Panc1 (cell line): ENCODE measurements at regions not wholly inside any gene's neighbourhood (a gene's known extent, or its start where the extent isn't known, plus 50 kb on each side); places are given as distances from the start of the nearest gene placed in this dataset.

ENCODE experiments used
- ATAC-seq: fragments of 200-7000 bp; cut with Tn5 transposase; 2 replicates; pipeline ENCODE4 v1.9.1; 2020; ENCODE audit warnings: mild to moderate bottlenecking, moderate library complexity
- BruUV-seq: library from RNA; stranded (reverse); fragments of 400-500 nt; replicated peaks from 2 replicates; lab custom pipeline; 2021; lab: Mats Ljungman, UMichigan
- CTCF ChIA-PET: fragments of 300-600 bp; sonication (Branson Sonifier 250); formaldehyde crosslinking; loops from one replicate; lab custom pipeline; 2022; ENCODE audit warnings: antibody characterized with exemption; lab: Charles Lee
- POLR2A ChIA-PET: fragments of 300-600 bp; sonication (Branson Sonifier 250); formaldehyde crosslinking; loops from one replicate; lab custom pipeline; 2022; ENCODE audit warnings: antibody characterized with exemption; lab: Charles Lee
- DNase-seq: peaks from one replicate; pipeline ENCODE4 v3.0.0-alpha.2; 2010; ENCODE audit warnings: low read depth, low spot score
- H3K27ac ChIP-seq: 2 replicates; pipeline ENCODE4 v1.5.1; 2011; ENCODE audit warnings: mild to moderate bottlenecking, low read length, inconsistent platforms
- H3K27me3 ChIP-seq: fragments of 200-500 bp; sonication (Bioruptor generic); 2 replicates; pipeline ENCODE4 v1.6.0; 2014; ENCODE audit warnings: low read length, inconsistent platforms; ENCODE audit not compliant: control insufficient read depth, insufficient read depth
- H3K36me3 ChIP-seq: fragments of 200-500 bp; sonication (Bioruptor generic); 2 replicates; pipeline ENCODE4 v1.5.1; 2014; ENCODE audit warnings: inconsistent platforms, mild to moderate bottlenecking, low read length, moderate library complexity; ENCODE audit not compliant: control insufficient read depth, insufficient read depth
- H3K4me1 ChIP-seq: 2 replicates; pipeline ENCODE4 v1.5.1; 2011; ENCODE audit warnings: inconsistent platforms, mild to moderate bottlenecking, low read length, moderate library complexity; ENCODE audit not compliant: control insufficient read depth, insufficient read depth
- H3K4me3 ChIP-seq, 2 experiments: 2 replicates each; pipeline ENCODE4 v1.5.1; 2011 to 2012; ENCODE audit warnings: low read depth in 2 of 2, low read length in 2 of 2, mild to moderate bottlenecking in 2 of 2, inconsistent platforms in 1 of 2, moderate library complexity in 1 of 2
- H3K9me3 ChIP-seq: fragments of 200-500 bp; sonication (Bioruptor generic); 2 replicates; pipeline ENCODE4 v1.5.1; 2014; ENCODE audit warnings: low read depth, mild to moderate bottlenecking, inconsistent platforms, low read length, moderate library complexity; ENCODE audit not compliant: control insufficient read depth, insufficient read depth
- POLR2AphosphoS5 ChIP-seq: IDR thresholded peaks from 2 replicates; pipeline ENCODE4 v1.6.1; 2012; ENCODE audit warnings: mild to moderate bottlenecking, low read depth, low read length, moderate library complexity
- SIN3A ChIP-seq: IDR thresholded peaks from 2 replicates; pipeline ENCODE4 v1.6.1; 2012; ENCODE audit warnings: low read depth, mild to moderate bottlenecking, low read length, moderate library complexity, borderline replicate concordance; ENCODE audit not compliant: insufficient read depth
- TCF7L2 ChIP-seq: IDR thresholded peaks from 2 replicates; pipeline ENCODE4 v1.6.1; 2011; ENCODE audit warnings: mild to moderate bottlenecking, low read depth, low read length, inconsistent platforms
- in situ Hi-C: cut with HindIII; loops from 2 replicates; pipeline ENCODE4 v1.10.0; 2016; ENCODE audit warnings: low sequenced_read_pairs, low pct_unique_long_range_greater_than_20kb
- intact Hi-C: fragments of 100-400 bp; cut with micrococcal nuclease; formaldehyde crosslinking; loops from one replicate; pipeline ENCODE4 v1.10.0; 2022; ENCODE audit not compliant: unreplicated experiment
- TF ChIP-seq, protein P1 (sequence below): fragments of 450-650 bp; IDR thresholded peaks from 2 replicates; pipeline ENCODE4 v1.5.1; 2017; ENCODE audit warnings: mild to moderate bottlenecking
- TF ChIP-seq, protein P2 (sequence below), 2 experiments: IDR thresholded peaks; 2 replicates each; pipeline ENCODE4 v1.6.1; 2011 to 2012; ENCODE audit warnings: low read depth in 2 of 2, control low read depth in 1 of 2, low read length in 1 of 2, mild to moderate bottlenecking in 1 of 2, moderate library complexity in 1 of 2; ENCODE audit not compliant: insufficient read depth in 1 of 2

DNA sequence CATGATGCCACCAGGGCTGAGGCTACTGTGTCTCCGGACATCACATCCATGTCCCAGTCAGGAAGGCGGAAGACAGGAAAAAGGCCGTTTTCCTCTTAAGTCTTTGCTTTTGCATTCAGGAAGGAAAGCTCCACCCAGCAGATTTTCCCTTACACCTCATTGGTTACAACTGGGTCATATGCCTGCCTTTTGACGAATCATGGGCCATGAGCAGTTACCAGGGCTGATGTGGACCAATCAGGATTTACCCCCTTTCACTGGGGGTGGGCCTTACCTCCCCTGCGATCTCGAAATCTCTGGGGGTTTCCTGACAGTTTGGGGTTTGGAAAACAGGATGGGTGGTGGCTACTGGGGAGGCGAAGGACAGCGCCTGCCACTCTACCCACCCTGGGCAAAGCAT is 52.5 kb upstream of the GRPEL1 start:
- in situ Hi-C loops (no loop called here), intact Hi-C loops (no loop called here)
- no peak overlapping the region for H3K27ac ChIP-seq
- no peaks in the 10 kb centered on the region for H3K36me3 ChIP-seq
- ChIA-PET POLR2A (no interaction called here), CTCF (no interaction called here)
- H3K9me3 ChIP-seq, result no peaks in the 10 kb centered on the region
- BruUV-seq, result no TSS peak
- TF ChIP-seq TCF7L2 (no peak), POLR2AphosphoS5 (no peak), SIN3A (no peak)
- TF ChIP-seq, protein P1, sequence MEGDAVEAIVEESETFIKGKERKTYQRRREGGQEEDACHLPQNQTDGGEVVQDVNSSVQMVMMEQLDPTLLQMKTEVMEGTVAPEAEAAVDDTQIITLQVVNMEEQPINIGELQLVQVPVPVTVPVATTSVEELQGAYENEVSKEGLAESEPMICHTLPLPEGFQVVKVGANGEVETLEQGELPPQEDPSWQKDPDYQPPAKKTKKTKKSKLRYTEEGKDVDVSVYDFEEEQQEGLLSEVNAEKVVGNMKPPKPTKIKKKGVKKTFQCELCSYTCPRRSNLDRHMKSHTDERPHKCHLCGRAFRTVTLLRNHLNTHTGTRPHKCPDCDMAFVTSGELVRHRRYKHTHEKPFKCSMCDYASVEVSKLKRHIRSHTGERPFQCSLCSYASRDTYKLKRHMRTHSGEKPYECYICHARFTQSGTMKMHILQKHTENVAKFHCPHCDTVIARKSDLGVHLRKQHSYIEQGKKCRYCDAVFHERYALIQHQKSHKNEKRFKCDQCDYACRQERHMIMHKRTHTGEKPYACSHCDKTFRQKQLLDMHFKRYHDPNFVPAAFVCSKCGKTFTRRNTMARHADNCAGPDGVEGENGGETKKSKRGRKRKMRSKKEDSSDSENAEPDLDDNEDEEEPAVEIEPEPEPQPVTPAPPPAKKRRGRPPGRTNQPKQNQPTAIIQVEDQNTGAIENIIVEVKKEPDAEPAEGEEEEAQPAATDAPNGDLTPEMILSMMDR, result no peak
- TF ChIP-seq, protein P2, sequence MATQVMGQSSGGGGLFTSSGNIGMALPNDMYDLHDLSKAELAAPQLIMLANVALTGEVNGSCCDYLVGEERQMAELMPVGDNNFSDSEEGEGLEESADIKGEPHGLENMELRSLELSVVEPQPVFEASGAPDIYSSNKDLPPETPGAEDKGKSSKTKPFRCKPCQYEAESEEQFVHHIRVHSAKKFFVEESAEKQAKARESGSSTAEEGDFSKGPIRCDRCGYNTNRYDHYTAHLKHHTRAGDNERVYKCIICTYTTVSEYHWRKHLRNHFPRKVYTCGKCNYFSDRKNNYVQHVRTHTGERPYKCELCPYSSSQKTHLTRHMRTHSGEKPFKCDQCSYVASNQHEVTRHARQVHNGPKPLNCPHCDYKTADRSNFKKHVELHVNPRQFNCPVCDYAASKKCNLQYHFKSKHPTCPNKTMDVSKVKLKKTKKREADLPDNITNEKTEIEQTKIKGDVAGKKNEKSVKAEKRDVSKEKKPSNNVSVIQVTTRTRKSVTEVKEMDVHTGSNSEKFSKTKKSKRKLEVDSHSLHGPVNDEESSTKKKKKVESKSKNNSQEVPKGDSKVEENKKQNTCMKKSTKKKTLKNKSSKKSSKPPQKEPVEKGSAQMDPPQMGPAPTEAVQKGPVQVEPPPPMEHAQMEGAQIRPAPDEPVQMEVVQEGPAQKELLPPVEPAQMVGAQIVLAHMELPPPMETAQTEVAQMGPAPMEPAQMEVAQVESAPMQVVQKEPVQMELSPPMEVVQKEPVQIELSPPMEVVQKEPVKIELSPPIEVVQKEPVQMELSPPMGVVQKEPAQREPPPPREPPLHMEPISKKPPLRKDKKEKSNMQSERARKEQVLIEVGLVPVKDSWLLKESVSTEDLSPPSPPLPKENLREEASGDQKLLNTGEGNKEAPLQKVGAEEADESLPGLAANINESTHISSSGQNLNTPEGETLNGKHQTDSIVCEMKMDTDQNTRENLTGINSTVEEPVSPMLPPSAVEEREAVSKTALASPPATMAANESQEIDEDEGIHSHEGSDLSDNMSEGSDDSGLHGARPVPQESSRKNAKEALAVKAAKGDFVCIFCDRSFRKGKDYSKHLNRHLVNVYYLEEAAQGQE (IDR thresholded peaks at IDR 0.05; ENCODE audit: insufficient read depth in 1 of 2, low read depth in 2 of 2, low read length in 1 of 2), result no peak
- DNase-seq (no peak), ATAC-seq (0 out of 2 replicates have a peak, but pooled peaks have one; percentile 51)
- H3K27me3 ChIP-seq, result no peaks in the 10 kb centered on the region
- H3K4me1 ChIP-seq, result no peaks in the 10 kb centered on the region
- no peak overlapping the region for H3K4me3 ChIP-seq

DNA sequence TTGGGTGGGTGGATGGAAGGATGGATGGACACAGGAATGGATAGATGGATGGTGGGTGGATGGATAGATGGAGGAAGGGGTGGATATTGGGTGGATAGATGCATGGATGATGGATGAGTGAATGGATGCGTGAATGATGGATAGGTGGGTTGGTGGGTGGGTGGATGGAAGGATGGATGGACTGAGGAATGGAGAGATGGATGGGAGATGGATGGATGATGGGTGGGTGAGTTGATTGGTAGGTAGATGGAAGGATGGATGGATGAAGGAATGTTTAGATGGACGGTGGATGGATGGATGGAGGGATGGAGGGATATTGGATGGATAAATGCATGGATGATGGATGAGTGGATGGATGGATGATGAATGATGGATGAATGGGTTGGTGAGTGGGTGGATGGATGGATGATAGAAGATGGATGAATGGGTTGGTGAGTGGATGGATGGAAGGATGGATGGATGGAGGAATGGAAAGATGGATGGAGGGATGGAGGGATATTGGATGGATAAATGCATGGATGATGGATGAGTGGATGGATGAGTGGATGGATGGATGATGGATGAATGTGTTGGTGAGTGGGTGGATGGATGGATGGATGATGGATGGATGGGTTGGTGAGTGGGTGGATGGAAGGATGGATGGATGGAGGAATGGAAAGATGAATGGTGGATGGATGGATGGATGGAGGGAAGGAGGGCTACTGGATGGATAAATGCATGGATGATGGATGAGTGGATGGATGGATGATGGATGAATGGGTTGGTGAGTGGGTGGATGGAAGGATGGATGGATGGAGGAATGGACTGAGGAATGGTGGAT is 50.4 kb upstream of the GRPEL1 start:
- no peak overlapping the region for H3K4me3 ChIP-seq
- H3K27me3 ChIP-seq, result no peaks in the 10 kb centered on the region
- DNase-seq (no peak), ATAC-seq (no peak)
- no peaks in the 10 kb centered on the region for H3K9me3 ChIP-seq
- TF ChIP-seq, protein P2 (IDR thresholded peaks at IDR 0.05; ENCODE audit: insufficient read depth in 1 of 2, low read depth in 2 of 2, low read length in 1 of 2), result no peak
- TF ChIP-seq SIN3A (no peak), TCF7L2 (no peak), POLR2AphosphoS5 (no peak)
- TF ChIP-seq, protein P1, result no peak
- H3K4me1 ChIP-seq, result no peaks in the 10 kb centered on the region
- H3K36me3 ChIP-seq, result no peaks in the 10 kb centered on the region
- ChIA-PET CTCF (no interaction called here), POLR2A (no interaction called here)
- H3K27ac ChIP-seq, result no peak overlapping the region
- BruUV-seq, result no TSS peak
- in situ Hi-C loops, result no loop called here
- intact Hi-C loops, result no loop called here
